HepG2 (cell line): ENCODE measurements at regions not wholly inside any gene's neighbourhood (a gene's known extent, or its start where the extent isn't known, plus 50 kb on each side); places are given as distances from the start of the nearest gene placed in this dataset.

ENCODE experiments used
- ATAC-seq: fragments of 200-7000 bp; cut with Tn5 transposase; 3 replicates; pipeline ENCODE4 v1.9.1; 2020; ENCODE audit warnings: mild to moderate bottlenecking, moderate library complexity
- BruUV-seq: library from RNA; stranded (reverse); fragments of 400-500 nt; replicated peaks from 2 replicates; lab custom pipeline; 2021; lab: Mats Ljungman, UMichigan
- CTCF ChIA-PET: fragments of 300-600 bp; formaldehyde crosslinking; extraction: SDS; loops from one replicate; lab custom pipeline; 2021; ENCODE audit warnings: low total read pairs, inconsistent platforms, low intra/inter-chr PET ratio; lab: Yijun Ruan, JAX
- POLR2A ChIA-PET: fragments of 350-600 bp; sonication (Branson Sonifier 250); formaldehyde crosslinking; loops from one replicate; lab custom pipeline; 2020; ENCODE audit warnings: antibody characterized with exemption, inconsistent platforms; lab: Yijun Ruan, JAX
- DNase-seq: peaks from one replicate; pipeline ENCODE4 v3.0.0-alpha.2; 2015; ENCODE audit warnings: low spot score
- FAIRE-seq: peaks from 3 replicates; lab custom pipeline; 2011; peaks lifted over from hg19 to GRCh38; lab: Jason Lieb, UNC
- H2AFZ ChIP-seq: one replicate; pipeline ENCODE4 v1.6.1; 2011; ENCODE audit warnings: low read length, inconsistent platforms
- H3K27ac ChIP-seq: fragments of 300-600 bp; 3 replicates; pipeline ENCODE4 v1.8.0; 2011; ENCODE audit warnings: mixed run types, mild to moderate bottlenecking, mixed read lengths, low read length, inconsistent platforms; ENCODE audit not compliant: insufficient read depth; ENCODE audit errors: extremely low read length
- H3K27me3 ChIP-seq, 2 experiments: fragments of 200-600 bp in 1 of 2; 2 replicates in 1 of 2; 3 replicates in 1 of 2; pipeline versions ENCODE4 v1.6.0 to v1.8.0; 2011; ENCODE audit warnings: low read length in 2 of 2, mild to moderate bottlenecking in 2 of 2, moderate library complexity in 2 of 2, inconsistent platforms in 1 of 2; ENCODE audit not compliant: insufficient read depth in 2 of 2, control insufficient read depth in 1 of 2
- H3K36me3 ChIP-seq, 2 experiments: fragments of 200-600 bp in 1 of 2; replicated peaks in 1 of 2; 2 replicates in 1 of 2; 3 replicates in 1 of 2; pipeline versions ENCODE4 v1.5.1 to v1.8.0; 2011; ENCODE audit warnings: low read length in 2 of 2, inconsistent platforms in 1 of 2; ENCODE audit not compliant: insufficient read depth in 2 of 2, control insufficient read depth in 1 of 2
- H3K4me1 ChIP-seq: 2 replicates; pipeline ENCODE4 v1.5.1; 2012; ENCODE audit warnings: low read length, inconsistent platforms; ENCODE audit not compliant: insufficient read depth
- H3K4me2 ChIP-seq: 2 replicates; pipeline ENCODE4 v1.6.0; 2011; ENCODE audit warnings: low read depth, low read length, inconsistent platforms
- H3K4me3 ChIP-seq, 3 experiments: fragments of 200-600 bp in 1 of 3; sonication (generic), shearing (Covaris generic) in 1 of 3; replicated peaks in 1 of 3; 2 replicates each; pipeline ENCODE4 v1.5.1; 2011 to 2016; ENCODE audit warnings: low read length in 3 of 3, inconsistent platforms in 2 of 3, low read depth in 2 of 3, mild to moderate bottlenecking in 2 of 3, control low read depth in 1 of 3, mixed read lengths in 1 of 3; ENCODE audit not compliant: insufficient read depth in 1 of 3
- H3K79me2 ChIP-seq: one replicate; pipeline ENCODE4 v1.6.1; 2011; ENCODE audit warnings: low read length, inconsistent platforms; ENCODE audit not compliant: insufficient read depth
- H3K9ac ChIP-seq: 2 replicates; pipeline ENCODE4 v1.6.0; 2011; ENCODE audit warnings: mild to moderate bottlenecking, low read depth, low read length, inconsistent platforms; ENCODE audit not compliant: insufficient read depth
- H3K9me3 ChIP-seq: 2 replicates; pipeline ENCODE4 v1.5.1; 2012; ENCODE audit warnings: mild to moderate bottlenecking, low read length
- H4K20me1 ChIP-seq: 2 replicates; pipeline ENCODE4 v1.6.0; 2011; ENCODE audit warnings: inconsistent platforms, mild to moderate bottlenecking, low read length, moderate library complexity; ENCODE audit not compliant: insufficient read depth
- CEBPZ ChIP-seq: IDR thresholded peaks from 2 replicates; pipeline ENCODE4 v1.6.1; 2012; ENCODE audit warnings: low read length, improper control_type of control experiment
- TERF1 ChIP-seq: sonication (generic); formaldehyde crosslinking; IDR thresholded peaks from 2 replicates; pipeline ENCODE4 v1.8.0; 2022; ENCODE audit warnings: mild to moderate bottlenecking, missing genetic modification reagents, moderate library complexity
- ZEB1 ChIP-seq: IDR thresholded peaks from 2 replicates; pipeline ENCODE4 v1.6.1; 2012; ENCODE audit warnings: mild to moderate bottlenecking, low read depth, inconsistent platforms; ENCODE audit not compliant: insufficient replicate concordance
- ZNF501 ChIP-seq: sonication (generic); formaldehyde crosslinking; IDR thresholded peaks from 2 replicates; pipeline ENCODE4 v1.5.1; 2020; ENCODE audit warnings: mild to moderate bottlenecking, moderate library complexity, missing genetic modification reagents
- ZNF724P ChIP-seq: sonication (generic); formaldehyde crosslinking; IDR thresholded peaks from 2 replicates; pipeline ENCODE4 v1.8.0; 2022; ENCODE audit warnings: missing genetic modification reagents, borderline replicate concordance
- ZNF816 ChIP-seq: sonication (generic); formaldehyde crosslinking; IDR thresholded peaks from 2 replicates; pipeline ENCODE4 v1.8.0; 2022; ENCODE audit warnings: missing genetic modification reagents, mild to moderate bottlenecking, borderline replicate concordance
- ZSCAN29 ChIP-seq: sonication (generic); formaldehyde crosslinking; conservative IDR thresholded peaks from 2 replicates; pipeline ENCODE4 v1.4.0; 2020; ENCODE audit warnings: mild to moderate bottlenecking, missing genetic modification reagents
- WGBS: methylation state at CpG from one replicate; pipeline ENCODE4 v1.1.6; 2017; ENCODE audit warnings: low lambda C conversion rate; 5-methylcytosine and 5-hydroxymethylcytosine counted together
- in situ Hi-C: cut with HindIII; loops from 2 replicates; pipeline ENCODE4 v1.10.0; 2017; ENCODE audit warnings: low pct_unique_long_range_greater_than_20kb; ENCODE audit not compliant: extremely low pct_ligation_motif_present
- intact Hi-C: fragments of 100-400 bp; cut with micrococcal nuclease; formaldehyde crosslinking; loops from one replicate; pipeline ENCODE4 v1.10.0; 2022; ENCODE audit not compliant: unreplicated experiment
- TF ChIP-seq, protein P1 (sequence below): IDR thresholded peaks from 2 replicates; pipeline ENCODE4 v1.6.1; 2016; ENCODE audit warnings: low read depth, control low read depth

DNA sequence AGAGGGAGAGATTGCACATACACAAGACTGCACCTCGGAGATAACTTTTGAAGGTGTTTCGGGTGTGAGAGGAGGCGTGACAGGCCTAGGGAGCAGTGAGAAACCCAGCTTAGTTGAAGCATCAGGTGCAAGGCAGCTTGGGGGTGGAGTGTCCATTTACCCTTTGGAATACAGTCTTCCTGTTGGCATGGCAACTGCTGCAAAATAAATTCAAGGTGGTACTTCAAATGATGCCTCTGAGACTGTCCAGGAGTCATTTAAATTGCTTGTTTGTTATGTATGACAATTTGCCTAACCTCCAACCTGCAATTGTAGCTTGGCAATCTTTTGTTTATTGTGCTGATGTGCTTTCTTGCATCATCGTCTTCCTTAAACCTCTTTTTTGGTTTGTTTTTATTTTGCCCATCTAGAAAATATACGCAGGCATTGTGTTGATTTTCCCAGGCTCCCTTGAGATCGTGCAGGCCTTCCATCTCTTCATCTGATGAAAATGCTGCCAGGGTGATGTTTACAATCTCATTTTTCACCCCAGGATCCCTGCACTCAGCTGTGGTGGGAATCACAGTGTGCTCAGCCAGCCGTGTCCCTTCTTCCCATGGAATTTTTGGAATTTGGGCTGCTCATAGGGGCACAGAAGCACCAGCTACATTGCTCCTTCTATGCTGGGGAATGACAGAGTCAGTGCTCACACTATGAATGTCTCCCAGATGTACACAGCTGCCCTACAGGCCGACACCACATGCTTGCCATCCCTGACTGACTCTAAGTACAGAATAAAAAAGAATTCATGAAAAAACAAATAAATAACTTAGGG lies 583.1 kb upstream of the CFAP20DC start:
- Histone ChIP-seq H3K36me3 (no peaks in the 10 kb centered on the region), H3K27ac (no peak overlapping the region), H3K27me3 (no peaks in the 10 kb centered on the region), H3K4me3 (no peak overlapping the region), H3K79me2 (no peaks in the 10 kb centered on the region), H3K4me2 (no peak overlapping the region), H3K9me3 (no peaks in the 10 kb centered on the region), H2AFZ (no peak overlapping the region), H3K9ac (no peak overlapping the region), H3K4me1 (no peaks in the 10 kb centered on the region), H4K20me1 (no peaks in the 10 kb centered on the region)
- FAIRE-seq (no peak), DNase-seq (no peak), ATAC-seq (no peak)
- BruUV-seq: no TSS peak
- WGBS: 32% methylated on average over 8 of the region's 8 CpGs
- in situ Hi-C loops (no loop called here), intact Hi-C loops (no loop called here)
- ChIA-PET POLR2A (no interaction called here), CTCF (no interaction called here)
- TF ChIP-seq ZSCAN29 (CRISPR knock-in tag): no peak
- no peak for TF ChIP-seq ZNF724P
- TF ChIP-seq ZNF501 (CRISPR knock-in tag): no peak
- TF ChIP-seq, protein P1, sequence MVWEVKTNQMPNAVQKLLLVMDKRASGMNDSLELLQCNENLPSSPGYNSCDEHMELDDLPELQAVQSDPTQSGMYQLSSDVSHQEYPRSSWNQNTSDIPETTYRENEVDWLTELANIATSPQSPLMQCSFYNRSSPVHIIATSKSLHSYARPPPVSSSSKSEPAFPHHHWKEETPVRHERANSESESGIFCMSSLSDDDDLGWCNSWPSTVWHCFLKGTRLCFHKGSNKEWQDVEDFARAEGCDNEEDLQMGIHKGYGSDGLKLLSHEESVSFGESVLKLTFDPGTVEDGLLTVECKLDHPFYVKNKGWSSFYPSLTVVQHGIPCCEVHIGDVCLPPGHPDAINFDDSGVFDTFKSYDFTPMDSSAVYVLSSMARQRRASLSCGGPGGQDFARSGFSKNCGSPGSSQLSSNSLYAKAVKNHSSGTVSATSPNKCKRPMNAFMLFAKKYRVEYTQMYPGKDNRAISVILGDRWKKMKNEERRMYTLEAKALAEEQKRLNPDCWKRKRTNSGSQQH (CRISPR knock-in tag): no peak
- TF ChIP-seq ZEB1: no peak
- no peak for TF ChIP-seq ZNF816 (CRISPR knock-in tag)
- no peak for TF ChIP-seq CEBPZ
- TF ChIP-seq TERF1 (CRISPR knock-in tag): no peak
